ENCODE measurements at regions not wholly inside any gene's neighbourhood (a gene's known extent, or its start where the extent isn't known, plus 50 kb on each side); places are given as distances from the start of the nearest gene placed in this dataset.

- Histone ChIP-seq H3K79me2 (ENCODE audit: low read length) (no peaks in the 10 kb centered on the region), H3K27ac (ENCODE audit: low read length) (no peak overlapping the region), H4K20me1 (ENCODE audit: insufficient read depth, low read length) (no peaks in the 10 kb centered on the region), H3K4me1 (ENCODE audit: low read length) (no peaks in the 10 kb centered on the region), H3K4me3 (ENCODE audit: low read length) (no peak overlapping the region), H2AFZ (ENCODE audit: low read length) (no peak overlapping the region), H3K9me2 (replicated peaks; ENCODE audit: insufficient read depth, low read length) (no peaks in the 10 kb centered on the region), H3F3A (ENCODE audit: insufficient read depth, low read length) (no peaks in the 10 kb centered on the region), H3K4me2 (ENCODE audit: low read depth, low read length) (no peak overlapping the region), H3K9ac (ENCODE audit: low read length) (no peak overlapping the region), H3K27me3 (replicated peaks; ENCODE audit: insufficient read depth, low read length) (no peaks in the 10 kb centered on the region), H3K9me3 (replicated peaks; ENCODE audit: insufficient read depth, low read length) (no peaks in the 10 kb centered on the region), H3K36me3 (replicated peaks; ENCODE audit: insufficient read depth, low read length) (no peaks in the 10 kb centered on the region)
- no peak for TF ChIP-seq CTCF (IDR thresholded peaks at IDR 0.05; ENCODE audit: low read length)
- no peak for TF ChIP-seq EZH2 (optimal IDR thresholded peaks at IDR 0.05; ENCODE audit: low read depth, low read length)
- TF ChIP-seq EZH2phosphoT487 (IDR thresholded peaks at IDR 0.05; ENCODE audit: low read length), result no peak
- DNase-seq, result no peak
Observed at GRCh38 chr6:67608099-67608749, 1026.9 kb upstream of the ADGRB3 start.

- H3K27ac ChIP-seq (ENCODE audit: low read length), result no peak overlapping the region
- H3K36me3 ChIP-seq (replicated peaks; ENCODE audit: insufficient read depth, low read length), result no peaks in the 10 kb centered on the region
- H3K4me1 ChIP-seq (ENCODE audit: low read length), result no peaks in the 10 kb centered on the region
- TF ChIP-seq EZH2phosphoT487 (IDR thresholded peaks at IDR 0.05; ENCODE audit: low read length) (no peak), EZH2 (optimal IDR thresholded peaks at IDR 0.05; ENCODE audit: low read depth, low read length) (no peak), CTCF (IDR thresholded peaks at IDR 0.05; ENCODE audit: low read length) (no peak)
- H4K20me1 ChIP-seq (ENCODE audit: insufficient read depth, low read length), result no peaks in the 10 kb centered on the region
- no peak for DNase-seq
- H3K27me3 ChIP-seq (replicated peaks; ENCODE audit: insufficient read depth, low read length), result no peaks in the 10 kb centered on the region
- no peak overlapping the region for H3K4me2 ChIP-seq (ENCODE audit: low read depth, low read length)
- no peak overlapping the region for H3K4me3 ChIP-seq (ENCODE audit: low read length)
- no peaks in the 10 kb centered on the region for H3K79me2 ChIP-seq (ENCODE audit: low read length)
- H3K9me3 ChIP-seq (replicated peaks; ENCODE audit: insufficient read depth, low read length), result no peaks in the 10 kb centered on the region
- H3K9ac ChIP-seq (ENCODE audit: low read length), result no peak overlapping the region
- no peaks in the 10 kb centered on the region for H3F3A ChIP-seq (ENCODE audit: insufficient read depth, low read length)
- H3K9me2 ChIP-seq (replicated peaks; ENCODE audit: insufficient read depth, low read length), result no peaks in the 10 kb centered on the region
- H2AFZ ChIP-seq (ENCODE audit: low read length), result no peak overlapping the region
Observed at GRCh38 chr6:67606906-67607828, 1027.9 kb upstream of the ADGRB3 start.

- H3K27me3 ChIP-seq (replicated peaks; ENCODE audit: insufficient read depth, low read length), result no peaks in the 10 kb centered on the region
Observed at GRCh38 chr6:67594366-67594765, 1040.7 kb upstream of the ADGRB3 start.

More at GRCh38 chr6:67594366-67594765, 1040.7 kb upstream of the ADGRB3 start:
- H3K9me3 ChIP-seq (replicated peaks; ENCODE audit: insufficient read depth, low read length), result no peaks in the 10 kb centered on the region
- no peaks in the 10 kb centered on the region for H3K4me1 ChIP-seq (ENCODE audit: low read length)
- H3K4me2 ChIP-seq (ENCODE audit: low read depth, low read length), result no peak overlapping the region
- H3K79me2 ChIP-seq (ENCODE audit: low read length), result no peaks in the 10 kb centered on the region
- TF ChIP-seq CTCF (IDR thresholded peaks at IDR 0.05; ENCODE audit: low read length), result no peak
- no peak for TF ChIP-seq EZH2phosphoT487 (IDR thresholded peaks at IDR 0.05; ENCODE audit: low read length)
- no peak for TF ChIP-seq EZH2 (optimal IDR thresholded peaks at IDR 0.05; ENCODE audit: low read depth, low read length)
- no peak overlapping the region for H3K9ac ChIP-seq (ENCODE audit: low read length)
- no peaks in the 10 kb centered on the region for H4K20me1 ChIP-seq (ENCODE audit: insufficient read depth, low read length)
- H2AFZ ChIP-seq (ENCODE audit: low read length), result no peak overlapping the region
- no peak overlapping the region for H3K4me3 ChIP-seq (ENCODE audit: low read length)
- H3K27ac ChIP-seq (ENCODE audit: low read length), result no peak overlapping the region
- no peak for DNase-seq
- H3K36me3 ChIP-seq (replicated peaks; ENCODE audit: insufficient read depth, low read length), result no peaks in the 10 kb centered on the region
- H3K9me2 ChIP-seq (replicated peaks; ENCODE audit: insufficient read depth, low read length), result no peaks in the 10 kb centered on the region
- no peaks in the 10 kb centered on the region for H3F3A ChIP-seq (ENCODE audit: insufficient read depth, low read length)
